Coronary artery (tissue), 2 donors: ENCODE measurements at regions not wholly inside any gene's neighbourhood (a gene's known extent, or its start where the extent isn't known, plus 50 kb on each side); places are given as distances from the start of the nearest gene placed in this dataset.
"Not testable (repeated sequence)": the region's sequence is repeated elsewhere in the genome, so short reads cannot be mapped to it uniquely, and the experiment has no call there.

Experiments used
- DNase-seq: peaks from one replicate; pipeline ENCODE4 v3.0.0-alpha.2; 2017; ENCODE audit warnings: low spot score
- H3K27ac ChIP-seq, 2 donors: fragments of 200-600 bp; sonication (generic); one replicate each; pipeline ENCODE4 v1.5.1; 2016 to 2019
- H3K4me3 ChIP-seq: fragments of 200-600 bp; sonication (generic); 2 replicates; pipeline ENCODE4 v1.5.1; 2016; ENCODE audit warnings: mild to moderate bottlenecking, moderate library complexity
- CTCF ChIP-seq: fragments of 200-600 bp; sonication (generic); IDR thresholded peaks from one replicate; pipeline ENCODE4 v1.5.1; 2019; ENCODE audit warnings: antibody characterized with exemption

GRCh38 chr4:189850239-189850856 lies 90.3 kb upstream of the FRG1 start:
- TF ChIP-seq CTCF, result no peak
- no peak overlapping the region for H3K4me3 ChIP-seq
- H3K27ac ChIP-seq, result no peak overlapping the region
- no peak for DNase-seq

GRCh38 chr4:189858435-189858834 lies 82.2 kb upstream of the FRG1 start:
- no peak for TF ChIP-seq CTCF
- no peak overlapping the region for H3K4me3 ChIP-seq
- H3K27ac ChIP-seq, result no peak overlapping the region
- no peak for DNase-seq

GRCh38 chr4:189861101-189861500 lies 79.6 kb upstream of the FRG1 start:
- no peak overlapping the region for H3K27ac ChIP-seq
- no peak overlapping the region for H3K4me3 ChIP-seq
- TF ChIP-seq CTCF, result no peak
- DNase-seq, result no peak

GRCh38 chr4:189869236-189869635 lies 71.4 kb upstream of the FRG1 start:
- Histone ChIP-seq H3K27ac (no peak overlapping the region), H3K4me3 (no peak overlapping the region)
- no peak for TF ChIP-seq CTCF
- no peak for DNase-seq

- no peak overlapping the region for H3K4me3 ChIP-seq
- no peak for DNase-seq
- no peak overlapping the region for H3K27ac ChIP-seq
- no peak for TF ChIP-seq CTCF
Observed at GRCh38 chr4:189870511-189871234, 70.0 kb upstream of the FRG1 start.

- no peak for DNase-seq
- no peak for TF ChIP-seq CTCF
- H3K27ac ChIP-seq, result no peak overlapping the region
- no peak overlapping the region for H3K4me3 ChIP-seq
Observed at GRCh38 chr4:189874591-189874990, 66.1 kb upstream of the FRG1 start.

GRCh38 chr4:189881190-189881589 lies 59.5 kb upstream of the FRG1 start:
- DNase-seq, H3K27ac ChIP-seq, H3K4me3 ChIP-seq: not testable (repeated sequence)

- not testable (repeated sequence) for DNase-seq, H3K27ac ChIP-seq, H3K4me3 ChIP-seq
Observed at GRCh38 chr4:189888407-189888806, 52.3 kb upstream of the FRG1 start.
